Keratinocyte (primary cell): ENCODE measurements at regions not wholly inside any gene's neighbourhood (a gene's known extent, or its start where the extent isn't known, plus 50 kb on each side); places are given as distances from the start of the nearest gene placed in this dataset.

ENCODE experiments used
- EZH2 ChIP-seq: IDR thresholded peaks from one replicate; pipeline ENCODE4 v1.6.1; 2012; ENCODE audit warnings: inconsistent platforms, mild to moderate bottlenecking, low read length, moderate library complexity
- TF ChIP-seq, protein P1 (sequence below), 3 experiments: IDR thresholded peaks in 1 of 3; conservative IDR thresholded peaks in 1 of 3; optimal IDR thresholded peaks in 1 of 3; 2 replicates in 2 of 3; 3 replicates in 1 of 3; pipeline versions ENCODE3 to v1.5.1; 2011; ENCODE audit warnings: low read length in 3 of 3, mild to moderate bottlenecking in 3 of 3, moderate library complexity in 2 of 3, control low read depth in 1 of 3, inconsistent platforms in 1 of 3; ENCODE audit not compliant: insufficient read depth in 2 of 3; ENCODE audit errors: extremely low read depth in 1 of 3

DNA sequence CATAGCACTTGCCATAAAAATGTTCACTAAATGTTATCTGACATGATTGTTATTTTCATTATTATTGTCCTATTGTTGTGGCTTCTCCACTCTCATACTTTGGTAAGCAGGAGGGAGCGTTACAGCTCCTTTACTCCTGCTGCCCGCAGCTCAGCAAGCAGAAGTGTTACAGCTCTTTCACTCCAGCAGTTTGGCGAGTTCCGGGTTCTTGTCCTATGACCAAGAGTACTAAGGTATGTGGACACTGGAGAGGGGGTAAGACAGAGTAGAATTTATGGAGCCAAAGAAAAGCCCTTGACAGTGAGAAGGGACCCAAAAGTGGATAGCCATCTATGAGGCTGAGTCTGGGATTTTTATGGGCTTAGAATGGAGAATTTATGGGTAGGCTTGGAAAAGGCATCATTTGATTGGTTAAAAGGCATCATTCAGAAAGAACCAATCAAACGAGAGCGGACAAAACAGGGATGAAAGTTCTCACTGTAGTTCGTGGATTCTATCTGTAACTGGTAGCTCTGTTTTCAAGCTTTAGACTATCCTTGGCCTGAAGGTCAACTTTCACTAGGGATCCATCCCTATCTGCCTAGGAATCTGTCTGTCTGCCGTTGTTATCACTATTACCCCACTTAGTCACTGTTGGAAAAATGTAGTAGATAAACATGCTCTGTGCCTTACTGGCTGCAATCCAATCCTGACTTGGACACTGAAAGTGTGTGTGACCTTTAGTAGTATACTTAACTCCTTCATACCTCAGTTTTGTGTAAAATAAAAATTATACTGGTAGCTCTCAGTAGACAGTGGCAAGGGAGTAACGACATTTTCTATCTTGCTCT is 545.6 kb upstream of the LCORL start:
- TF ChIP-seq EZH2, result no peak
- TF ChIP-seq, protein P1, sequence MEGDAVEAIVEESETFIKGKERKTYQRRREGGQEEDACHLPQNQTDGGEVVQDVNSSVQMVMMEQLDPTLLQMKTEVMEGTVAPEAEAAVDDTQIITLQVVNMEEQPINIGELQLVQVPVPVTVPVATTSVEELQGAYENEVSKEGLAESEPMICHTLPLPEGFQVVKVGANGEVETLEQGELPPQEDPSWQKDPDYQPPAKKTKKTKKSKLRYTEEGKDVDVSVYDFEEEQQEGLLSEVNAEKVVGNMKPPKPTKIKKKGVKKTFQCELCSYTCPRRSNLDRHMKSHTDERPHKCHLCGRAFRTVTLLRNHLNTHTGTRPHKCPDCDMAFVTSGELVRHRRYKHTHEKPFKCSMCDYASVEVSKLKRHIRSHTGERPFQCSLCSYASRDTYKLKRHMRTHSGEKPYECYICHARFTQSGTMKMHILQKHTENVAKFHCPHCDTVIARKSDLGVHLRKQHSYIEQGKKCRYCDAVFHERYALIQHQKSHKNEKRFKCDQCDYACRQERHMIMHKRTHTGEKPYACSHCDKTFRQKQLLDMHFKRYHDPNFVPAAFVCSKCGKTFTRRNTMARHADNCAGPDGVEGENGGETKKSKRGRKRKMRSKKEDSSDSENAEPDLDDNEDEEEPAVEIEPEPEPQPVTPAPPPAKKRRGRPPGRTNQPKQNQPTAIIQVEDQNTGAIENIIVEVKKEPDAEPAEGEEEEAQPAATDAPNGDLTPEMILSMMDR (optimal IDR thresholded peaks at IDR 0.05 in 1 of 3, IDR thresholded peaks at IDR 0.05 in 1 of 3, conservative IDR thresholded peaks at IDR 0.05 in 1 of 3; ENCODE audit: extremely low read depth in 1 of 3, insufficient read depth in 2 of 3, low read length in 3 of 3), result no peak
